GM19324 (cell line): ENCODE measurements at regions not wholly inside any gene's neighbourhood (a gene's known extent, or its start where the extent isn't known, plus 50 kb on each side); places are given as distances from the start of the nearest gene placed in this dataset.
"Not testable (repeated sequence)": the region's sequence is repeated elsewhere in the genome, so short reads cannot be mapped to it uniquely, and the experiment has no call there.

Experiments used
- ATAC-seq: cut with Tn5 transposase; IDR thresholded peaks from one replicate; pipeline ENCODE4 v1.9.1; 2021; ENCODE audit warnings: mild to moderate bottlenecking, moderate library complexity; ENCODE audit not compliant: unreplicated experiment, low FRiP score

GRCh38 chr15:31177951-31178350 lies 76.4 kb upstream of the TRPM1 start:
- no peak for ATAC-seq

GRCh38 chr15:31178705-31179104 lies 77.2 kb upstream of the TRPM1 start:
- no peak for ATAC-seq

- no peak for ATAC-seq
These were observed 78.2 kb upstream of the TRPM1 start for GRCh38 chr15:31179693-31180092.

- ATAC-seq = no peak
These were observed 91.8 kb upstream of the TRPM1 start for GRCh38 chr15:31193291-31193690.

- ATAC-seq = no peak
These were observed 94.3 kb upstream of the TRPM1 start for GRCh38 chr15:31195871-31196270.

GRCh38 chr15:31197497-31198414 lies 96.2 kb upstream of the TRPM1 start:
- no peak for ATAC-seq

GRCh38 chr15:31200735-31201151 lies 99.2 kb upstream of the TRPM1 start:
- ATAC-seq = no peak

- ATAC-seq = no peak
These were observed 101.4 kb upstream of the TRPM1 start for GRCh38 chr15:31202953-31203352.

- no peak for ATAC-seq
These were observed 102.5 kb upstream of the TRPM1 start for GRCh38 chr15:31203999-31204398.

- ATAC-seq = no peak
These were observed 105.1 kb upstream of the TRPM1 start for GRCh38 chr15:31206386-31207181.

GRCh38 chr15:31207246-31207645 lies 105.7 kb upstream of the TRPM1 start:
- ATAC-seq = no peak

- not testable (repeated sequence) for ATAC-seq
These were observed 106.3 kb upstream of the TRPM1 start for GRCh38 chr15:31207861-31208260.

- ATAC-seq = no peak
These were observed 107.3 kb upstream of the TRPM1 start for GRCh38 chr15:31208817-31209216.

- ATAC-seq = no peak
These were observed 109.8 kb upstream of the TRPM1 start for GRCh38 chr15:31211353-31211752.

- no peak for ATAC-seq
These were observed 111.0 kb upstream of the TRPM1 start for GRCh38 chr15:31212326-31213080.

- no peak for ATAC-seq
These were observed 112.3 kb upstream of the KLF13 start for GRCh38 chr15:31214158-31214863.

- no peak for ATAC-seq
These were observed 111.7 kb upstream of the KLF13 start for GRCh38 chr15:31214864-31215489.

- ATAC-seq = peak; percentile 80
These were observed 111.0 kb upstream of the KLF13 start for GRCh38 chr15:31215490-31216214.
